Small intestine (tissue), 7 donors: ENCODE measurements at regions not wholly inside any gene's neighbourhood (a gene's known extent, or its start where the extent isn't known, plus 50 kb on each side); places are given as distances from the start of the nearest gene placed in this dataset.

Source experiments
- DNase-seq, 2 donors: peaks; one replicate each; pipeline versions ENCODE4 v3.0.0 to v3.0.0-alpha.2; 2013
- FAIRE-seq: peaks from 2 replicates; lab custom pipeline; 2012; peaks lifted over from hg19 to GRCh38; lab: Jason Lieb, UNC
- H3K27ac ChIP-seq, 3 donors: one replicate each; pipeline ENCODE4 v1.5.1; 2013; ENCODE audit warnings: low read length in 2 of 3, mild to moderate bottlenecking in 2 of 3, control low read depth in 1 of 3, inconsistent platforms in 1 of 3, low read depth in 1 of 3, moderate library complexity in 1 of 3
- H3K27me3 ChIP-seq, 3 donors: one replicate each; pipeline ENCODE4 v1.6.1; 2013; ENCODE audit warnings: low read length in 3 of 3, inconsistent platforms in 1 of 3; ENCODE audit not compliant: control insufficient read depth in 3 of 3, insufficient read depth in 3 of 3
- H3K36me3 ChIP-seq, 3 donors: one replicate each; pipeline ENCODE4 v1.6.1; 2013; ENCODE audit warnings: low read length in 3 of 3, inconsistent platforms in 1 of 3, low read depth in 1 of 3, mild to moderate bottlenecking in 1 of 3, moderate library complexity in 1 of 3; ENCODE audit not compliant: control insufficient read depth in 3 of 3, insufficient read depth in 2 of 3
- H3K4me1 ChIP-seq, 3 donors: one replicate each; pipeline ENCODE4 v1.6.1; 2013; ENCODE audit warnings: low read length in 2 of 3, inconsistent platforms in 1 of 3, low read depth in 1 of 3, mild to moderate bottlenecking in 1 of 3, moderate library complexity in 1 of 3; ENCODE audit not compliant: control insufficient read depth in 3 of 3, insufficient read depth in 2 of 3
- H3K4me3 ChIP-seq, 3 donors: one replicate each; pipeline ENCODE4 v1.5.1; 2013; ENCODE audit warnings: low read length in 3 of 3, control low read depth in 1 of 3, inconsistent platforms in 1 of 3, low read depth in 1 of 3, mild to moderate bottlenecking in 1 of 3, moderate library complexity in 1 of 3
- H3K9me3 ChIP-seq, 2 donors: one replicate each; pipeline ENCODE4 v1.6.1; 2013; ENCODE audit warnings: low read depth in 1 of 2, low read length in 1 of 2; ENCODE audit not compliant: control insufficient read depth in 2 of 2, insufficient read depth in 1 of 2
- WGBS, 3 donors: extraction: QIAGEN DNeasy Blood & Tissue Kit; methylation state at CpG; one replicate each; pipeline ENCODE4 v1.1.7; 2013; 5-methylcytosine and 5-hydroxymethylcytosine counted together
- donor health status: healthy with polysubstance abuse.
- donor health status: control.
- donor health status: control.
- donor health status: Bipolar disorder and iron deficiency.
- donor health status: healthy.

GRCh38 chr18:78571831-78572347 lies 407.7 kb upstream of the SALL3 start:
- DNase-seq: no peak
- no peaks in the 10 kb centered on the region for H3K36me3 ChIP-seq

GRCh38 chr18:78573773-78574172 lies 405.8 kb upstream of the SALL3 start:
- Histone ChIP-seq H3K27ac (no peak overlapping the region), H3K9me3 (peaks cover 0 to 41% of the 10 kb centered on the region in 2 donors), H3K36me3 (no peaks in the 10 kb centered on the region), H3K4me3 (no peak overlapping the region), H3K4me1 (no peaks in the 10 kb centered on the region), H3K27me3 (no peaks in the 10 kb centered on the region)
- FAIRE-seq (no peak), DNase-seq (no peak)

More at GRCh38 chr18:78571831-78572347, 407.7 kb upstream of the SALL3 start:
- Histone ChIP-seq H3K27me3 (no peaks in the 10 kb centered on the region), H3K4me3 (no peak overlapping the region), H3K4me1 (no peaks in the 10 kb centered on the region), H3K27ac (no peak overlapping the region), H3K9me3 (peaks cover 0 to 40% of the 10 kb centered on the region in 2 donors)
- WGBS, 3 donors: 82 to 92% (median 91%) methylated on average over 17 of the region's 17 CpGs
- FAIRE-seq: no peak

- H3K4me1 ChIP-seq: no peaks in the 10 kb centered on the region
- no peak overlapping the region for H3K27ac ChIP-seq
- H3K4me3 ChIP-seq: no peak overlapping the region
- DNase-seq (no peak), FAIRE-seq (no peak)
- H3K36me3 ChIP-seq: no peaks in the 10 kb centered on the region
- H3K9me3 ChIP-seq: peaks cover 0 to 51% of the 10 kb centered on the region in 2 donors
- no peaks in the 10 kb centered on the region for H3K27me3 ChIP-seq
- 69 to 86% (median 73%) methylated on average over 11 of the region's 11 CpGs for WGBS, 3 donors
Measured at GRCh38 chr18:78576967-78577366, 402.7 kb upstream of the SALL3 start.

- DNase-seq: no peak
- H3K27ac ChIP-seq: no peak overlapping the region
- no peaks in the 10 kb centered on the region for H3K4me1 ChIP-seq
- no peaks in the 10 kb centered on the region for H3K36me3 ChIP-seq
- H3K4me3 ChIP-seq: no peak overlapping the region
- peaks cover 3 to 37% of the 10 kb centered on the region in 2 donors for H3K9me3 ChIP-seq
- no peak for FAIRE-seq
- H3K27me3 ChIP-seq: no peaks in the 10 kb centered on the region
- 69 to 79% (median 75%) methylated on average over 4 of the region's 4 CpGs for WGBS, 3 donors
Measured at GRCh38 chr18:78579449-78579848, 400.2 kb upstream of the SALL3 start.

- H3K4me3 ChIP-seq: no peak overlapping the region
- 82 to 86% (median 86%) methylated on average over 16 of the region's 16 CpGs for WGBS, 3 donors
- no peak for FAIRE-seq
Measured at GRCh38 chr18:78579854-78580577, 399.6 kb upstream of the SALL3 start.

GRCh38 chr18:78580835-78581339 lies 398.7 kb upstream of the SALL3 start:
- no peak for FAIRE-seq
- Histone ChIP-seq H3K36me3 (no peaks in the 10 kb centered on the region), H3K27me3 (no peaks in the 10 kb centered on the region), H3K4me1 (no peaks in the 10 kb centered on the region), H3K27ac (no peak overlapping the region), H3K4me3 (no peak overlapping the region), H3K9me3 (peaks cover 3 to 37% of the 10 kb centered on the region in 2 donors)
- 81 to 85% (median 83%) methylated on average over 7 of the region's 7 CpGs for WGBS, 3 donors
- no peak for DNase-seq

More at GRCh38 chr18:78579854-78580577, 399.6 kb upstream of the SALL3 start:
- Histone ChIP-seq H3K27me3 (no peaks in the 10 kb centered on the region), H3K9me3 (peaks cover 3 to 37% of the 10 kb centered on the region in 2 donors), H3K27ac (no peak overlapping the region), H3K36me3 (no peaks in the 10 kb centered on the region), H3K4me1 (no peaks in the 10 kb centered on the region)
- DNase-seq: no peak

- no peaks in the 10 kb centered on the region for H3K36me3 ChIP-seq
- no peak overlapping the region for H3K4me3 ChIP-seq
- no peaks in the 10 kb centered on the region for H3K4me1 ChIP-seq
- WGBS, 3 donors: 88 to 89% (median 88%) methylated on average over 23 of the region's 23 CpGs
- H3K27ac ChIP-seq: no peak overlapping the region
- H3K9me3 ChIP-seq: peaks cover 3 to 25% of the 10 kb centered on the region in 2 donors
- FAIRE-seq (no peak), DNase-seq (no peak)
- no peaks in the 10 kb centered on the region for H3K27me3 ChIP-seq
Measured at GRCh38 chr18:78582181-78582709, 397.4 kb upstream of the SALL3 start.

GRCh38 chr18:78582898-78583738 lies 396.5 kb upstream of the SALL3 start:
- Histone ChIP-seq H3K9me3 (peaks cover 3 to 25% of the 10 kb centered on the region in 2 donors), H3K4me1 (no peaks in the 10 kb centered on the region), H3K27me3 (no peaks in the 10 kb centered on the region), H3K36me3 (no peaks in the 10 kb centered on the region), H3K4me3 (no peak overlapping the region), H3K27ac (no peak overlapping the region)
- DNase-seq (no peak), FAIRE-seq (no peak)
- WGBS, 3 donors: 74 to 82% (median 77%) methylated on average over 26 of the region's 26 CpGs
